ENCODE measurements at regions not wholly inside any gene's neighbourhood (a gene's known extent, or its start where the extent isn't known, plus 50 kb on each side); places are given as distances from the start of the nearest gene placed in this dataset.
"Not testable (repeated sequence)": the region's sequence is repeated elsewhere in the genome, so short reads cannot be mapped to it uniquely, and the experiment has no call there.

DNA sequence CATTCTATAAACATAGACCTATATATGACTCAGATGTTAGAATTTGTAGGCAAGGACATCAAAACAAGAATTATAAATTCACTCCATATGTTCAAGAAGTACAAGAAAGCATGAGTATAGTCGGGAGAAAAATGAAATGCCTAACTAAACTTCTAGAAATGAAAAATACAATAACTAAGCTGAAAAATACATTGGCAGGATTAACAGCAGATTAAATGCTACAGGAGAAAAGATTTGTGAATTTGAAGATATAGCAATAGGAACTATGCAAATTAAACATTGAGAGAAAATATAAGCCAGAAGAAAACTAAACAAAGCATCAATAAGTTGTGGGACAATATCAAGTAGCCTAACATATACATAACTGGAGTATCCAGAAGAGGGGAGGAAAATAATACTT lies 55.3 kb upstream of the PRSS3 start:
- H4K5ac ChIP-seq (ENCODE audit: insufficient read length, low read depth, low read length), result no peak overlapping the region
- TF ChIP-seq, protein P1, sequence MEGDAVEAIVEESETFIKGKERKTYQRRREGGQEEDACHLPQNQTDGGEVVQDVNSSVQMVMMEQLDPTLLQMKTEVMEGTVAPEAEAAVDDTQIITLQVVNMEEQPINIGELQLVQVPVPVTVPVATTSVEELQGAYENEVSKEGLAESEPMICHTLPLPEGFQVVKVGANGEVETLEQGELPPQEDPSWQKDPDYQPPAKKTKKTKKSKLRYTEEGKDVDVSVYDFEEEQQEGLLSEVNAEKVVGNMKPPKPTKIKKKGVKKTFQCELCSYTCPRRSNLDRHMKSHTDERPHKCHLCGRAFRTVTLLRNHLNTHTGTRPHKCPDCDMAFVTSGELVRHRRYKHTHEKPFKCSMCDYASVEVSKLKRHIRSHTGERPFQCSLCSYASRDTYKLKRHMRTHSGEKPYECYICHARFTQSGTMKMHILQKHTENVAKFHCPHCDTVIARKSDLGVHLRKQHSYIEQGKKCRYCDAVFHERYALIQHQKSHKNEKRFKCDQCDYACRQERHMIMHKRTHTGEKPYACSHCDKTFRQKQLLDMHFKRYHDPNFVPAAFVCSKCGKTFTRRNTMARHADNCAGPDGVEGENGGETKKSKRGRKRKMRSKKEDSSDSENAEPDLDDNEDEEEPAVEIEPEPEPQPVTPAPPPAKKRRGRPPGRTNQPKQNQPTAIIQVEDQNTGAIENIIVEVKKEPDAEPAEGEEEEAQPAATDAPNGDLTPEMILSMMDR (conservative IDR thresholded peaks at IDR 0.05), result no peak
- no peak overlapping the region for H3K9ac ChIP-seq (ENCODE audit: extremely low read depth, insufficient read length, low read length)
- no CpG with 5 or more reads among the region's 1 CpG for WGBS (ENCODE audit: extremely low coverage, insufficient read length, low lambda C conversion rate)
- no peaks in the 10 kb centered on the region for H4K20me1 ChIP-seq (ENCODE audit: control insufficient read depth, insufficient read depth, insufficient read length)
- Mint-ChIP-seq H3K27ac (no peak overlapping the region), H3K36me3 (ENCODE audit: insufficient read depth in 1 of 3, low read depth in 3 of 3) (no peaks in the 10 kb centered on the region), H3K27me3 (ENCODE audit: low read depth) (peaks cover 3% of the 10 kb centered on the region), H3K4me1 (peaks cover 2 to 9% of the 10 kb centered on the region in 2 experiments), H3K9me3 (peaks cover 0 to 3% of the 10 kb centered on the region in 2 experiments; a peak in 3 of 5 replicates), H3K4me3 (no peak overlapping the region)
- H3K23ac ChIP-seq (ENCODE audit: insufficient read length, low read depth, low read length), result no peak overlapping the region
- H4K91ac ChIP-seq (ENCODE audit: insufficient read length, low read depth, low read length), result no peak overlapping the region
- no peak overlapping the region for H2BK5ac ChIP-seq (ENCODE audit: insufficient read length, low read length)
- H3K23me2 ChIP-seq (ENCODE audit: insufficient read length, low read depth, low read length, poor library complexity, severe bottlenecking), result no peaks in the 10 kb centered on the region
- H2AK5ac ChIP-seq (ENCODE audit: insufficient read length, low read length), result no peak overlapping the region
- H3K18ac ChIP-seq (ENCODE audit: insufficient read length, low read depth, low read length), result no peak overlapping the region
- no peak overlapping the region for H3K27ac ChIP-seq (ENCODE audit: insufficient read length, low read depth, low read length)
- H2BK120ac ChIP-seq (ENCODE audit: low read depth, low read length, poor library complexity, severe bottlenecking), result no peak overlapping the region
- H3K4me2 ChIP-seq (ENCODE audit: insufficient read depth, insufficient read length, low read length), result no peak overlapping the region
- H3K56ac ChIP-seq (ENCODE audit: insufficient read length, low read depth, low read length), result no peak overlapping the region
- H3K14ac ChIP-seq (ENCODE audit: insufficient read depth, low read length), result no peak overlapping the region
- H2BK15ac ChIP-seq (ENCODE audit: low read depth, low read length), result no peak overlapping the region
- H3K79me1 ChIP-seq (ENCODE audit: insufficient read depth, low read depth, low read length, poor library complexity, severe bottlenecking), result no peaks in the 10 kb centered on the region
- no peak for DNase-seq
- H3K79me2 ChIP-seq (ENCODE audit: insufficient read depth, low read length), result no peaks in the 10 kb centered on the region
- no peaks in the 10 kb centered on the region for H3K27me3 ChIP-seq (ENCODE audit: insufficient read depth, low read length)
- no peak overlapping the region for H2AFZ ChIP-seq (ENCODE audit: low read length)
- H2BK20ac ChIP-seq (ENCODE audit: low read depth, low read length, poor library complexity, severe bottlenecking), result no peak overlapping the region
- H3K4me1 ChIP-seq (ENCODE audit: insufficient read depth, low read length), result no peaks in the 10 kb centered on the region
- H3K4ac ChIP-seq (ENCODE audit: low read depth, low read length), result no peak overlapping the region
- no peak overlapping the region for H2BK12ac ChIP-seq (ENCODE audit: insufficient read length, low read depth, low read length)
- H4K8ac ChIP-seq (replicated peaks; ENCODE audit: insufficient read length, low read depth, low read length), result no peak overlapping the region
- H3K9me3 ChIP-seq (ENCODE audit: control insufficient read depth, low read depth, low read length), result no peaks in the 10 kb centered on the region
- no peak overlapping the region for H3T11ph ChIP-seq (ENCODE audit: low read length)

DNA sequence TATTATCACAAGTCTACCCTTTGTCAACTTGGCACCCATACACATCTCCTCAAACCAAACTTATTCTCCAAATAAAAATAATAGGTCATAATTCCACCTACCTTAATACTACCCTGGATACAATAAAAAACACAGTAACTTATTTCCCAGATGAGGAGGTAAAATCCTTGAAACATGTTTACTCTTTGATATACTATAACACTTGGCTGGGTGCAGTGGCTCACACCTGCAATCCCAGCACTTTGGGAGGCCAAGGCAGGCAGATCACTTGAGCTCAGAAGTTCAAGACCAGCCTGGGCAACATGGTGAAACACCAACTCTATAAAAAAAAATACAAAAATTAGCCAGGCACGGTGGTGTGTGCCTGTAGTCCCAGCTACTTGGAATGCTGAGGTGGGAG lies 54.4 kb upstream of the PRSS3 start:
- H3K9me3 Mint-ChIP-seq; H3K9ac ChIP-seq (ENCODE audit: extremely low read depth, insufficient read length, low read length); H3K27me3 ChIP-seq (ENCODE audit: insufficient read depth, low read length); H4K91ac ChIP-seq (ENCODE audit: insufficient read length, low read depth, low read length); H3K79me2 ChIP-seq (ENCODE audit: insufficient read depth, low read length); H4K8ac ChIP-seq (replicated peaks; ENCODE audit: insufficient read length, low read depth, low read length); H3K79me1 ChIP-seq (ENCODE audit: insufficient read depth, low read depth, low read length, poor library complexity, severe bottlenecking); H2BK120ac ChIP-seq (ENCODE audit: low read depth, low read length, poor library complexity, severe bottlenecking); H3K27me3 Mint-ChIP-seq (ENCODE audit: low read depth); H3K23ac ChIP-seq (ENCODE audit: insufficient read length, low read depth, low read length); H3K27ac ChIP-seq (ENCODE audit: insufficient read length, low read depth, low read length); H3K27ac Mint-ChIP-seq; H3K14ac ChIP-seq (ENCODE audit: insufficient read depth, low read length); H3K4me1 Mint-ChIP-seq; H3T11ph ChIP-seq (ENCODE audit: low read length); H4K5ac ChIP-seq (ENCODE audit: insufficient read length, low read depth, low read length); H2BK20ac ChIP-seq (ENCODE audit: low read depth, low read length, poor library complexity, severe bottlenecking); H3K18ac ChIP-seq (ENCODE audit: insufficient read length, low read depth, low read length); H2BK15ac ChIP-seq (ENCODE audit: low read depth, low read length); H3K4me1 ChIP-seq (ENCODE audit: insufficient read depth, low read length); H3K9me3 ChIP-seq (ENCODE audit: control insufficient read depth, low read depth, low read length); H3K4me2 ChIP-seq (ENCODE audit: insufficient read depth, insufficient read length, low read length); H2AFZ ChIP-seq (ENCODE audit: low read length); H2BK12ac ChIP-seq (ENCODE audit: insufficient read length, low read depth, low read length); H3K56ac ChIP-seq (ENCODE audit: insufficient read length, low read depth, low read length); DNase-seq; H3K36me3 Mint-ChIP-seq (ENCODE audit: insufficient read depth in 1 of 3, low read depth in 3 of 3); H2AK5ac ChIP-seq (ENCODE audit: insufficient read length, low read length); H3K23me2 ChIP-seq (ENCODE audit: insufficient read length, low read depth, low read length, poor library complexity, severe bottlenecking); H3K4ac ChIP-seq (ENCODE audit: low read depth, low read length); H2BK5ac ChIP-seq (ENCODE audit: insufficient read length, low read length); H4K20me1 ChIP-seq (ENCODE audit: control insufficient read depth, insufficient read depth, insufficient read length); H3K4me3 Mint-ChIP-seq: not testable (repeated sequence)
- WGBS (ENCODE audit: extremely low coverage, insufficient read length, low lambda C conversion rate), result no CpG with 5 or more reads among the region's 1 CpG
